H1 (cell line): ENCODE measurements at regions not wholly inside any gene's neighbourhood (a gene's known extent, or its start where the extent isn't known, plus 50 kb on each side); places are given as distances from the start of the nearest gene placed in this dataset.

Experiments
- ATF2 ChIP-seq: IDR thresholded peaks from 2 replicates; pipeline ENCODE4 v1.6.1; 2012; ENCODE audit warnings: low read length, inconsistent platforms
- CHD1 ChIP-seq: IDR thresholded peaks from 2 replicates; pipeline ENCODE4 v1.6.1; 2012; ENCODE audit warnings: low read depth, low read length, improper control_type of control experiment
- CTCF ChIP-seq, 3 experiments: IDR thresholded peaks; 1 replicate in 2 of 3; 2 replicates in 1 of 3; pipeline versions ENCODE4 v1.5.1 to v1.6.1; 2011; ENCODE audit warnings: low read length in 3 of 3, mild to moderate bottlenecking in 3 of 3, inconsistent platforms in 2 of 3, low read depth in 1 of 3, moderate library complexity in 1 of 3; ENCODE audit not compliant: insufficient read depth in 1 of 3; ENCODE audit errors: control extremely low read depth in 1 of 3
- MAFK ChIP-seq: IDR thresholded peaks from 2 replicates; pipeline ENCODE4 v1.6.1; 2012; ENCODE audit warnings: low read depth, mild to moderate bottlenecking, improper control_type of control experiment, low read length
- POLR2AphosphoS5 ChIP-seq: IDR thresholded peaks from 2 replicates; pipeline ENCODE4 v1.6.1; 2011; ENCODE audit warnings: low read depth, low read length
- RFX5 ChIP-seq: IDR thresholded peaks from 2 replicates; pipeline ENCODE4 v1.6.1; 2011; ENCODE audit warnings: low read depth, low read length, improper control_type of control experiment, borderline replicate concordance

GRCh38 chr3:110248666-110249065 is 823.0 kb upstream of the NECTIN3 start (continued):
- TF ChIP-seq CTCF (IDR thresholded peaks at IDR 0.05; ENCODE audit: control extremely low read depth in 1 of 3, insufficient read depth in 1 of 3, low read depth in 1 of 3, low read length in 3 of 3) (no peak), ATF2 (no peak), CHD1 (no peak), RFX5 (no peak), POLR2AphosphoS5 (no peak), MAFK (no peak)
